HepG2 (cell line): ENCODE measurements at regions not wholly inside any gene's neighbourhood (a gene's known extent, or its start where the extent isn't known, plus 50 kb on each side); places are given as distances from the start of the nearest gene placed in this dataset.

Experiments used
- ATAC-seq: fragments of 200-7000 bp; cut with Tn5 transposase; 3 replicates; pipeline ENCODE4 v1.9.1; 2020; ENCODE audit warnings: mild to moderate bottlenecking, moderate library complexity
- BruUV-seq: library from RNA; stranded (reverse); fragments of 400-500 nt; replicated peaks from 2 replicates; lab custom pipeline; 2021; lab: Mats Ljungman, UMichigan
- CTCF ChIA-PET: fragments of 300-600 bp; formaldehyde crosslinking; extraction: SDS; loops from one replicate; lab custom pipeline; 2021; ENCODE audit warnings: low total read pairs, inconsistent platforms, low intra/inter-chr PET ratio; lab: Yijun Ruan, JAX
- POLR2A ChIA-PET: fragments of 350-600 bp; sonication (Branson Sonifier 250); formaldehyde crosslinking; loops from one replicate; lab custom pipeline; 2020; ENCODE audit warnings: antibody characterized with exemption, inconsistent platforms; lab: Yijun Ruan, JAX
- DNase-seq: peaks from one replicate; pipeline ENCODE4 v3.0.0-alpha.2; 2015; ENCODE audit warnings: low spot score
- FAIRE-seq: peaks from 3 replicates; lab custom pipeline; 2011; peaks lifted over from hg19 to GRCh38; lab: Jason Lieb, UNC
- H2AFZ ChIP-seq: one replicate; pipeline ENCODE4 v1.6.1; 2011; ENCODE audit warnings: low read length, inconsistent platforms
- H3K27ac ChIP-seq: fragments of 300-600 bp; 3 replicates; pipeline ENCODE4 v1.8.0; 2011; ENCODE audit warnings: mixed run types, mild to moderate bottlenecking, mixed read lengths, low read length, inconsistent platforms; ENCODE audit not compliant: insufficient read depth; ENCODE audit errors: extremely low read length
- H3K27me3 ChIP-seq, 2 experiments: fragments of 200-600 bp in 1 of 2; 2 replicates in 1 of 2; 3 replicates in 1 of 2; pipeline versions ENCODE4 v1.6.0 to v1.8.0; 2011; ENCODE audit warnings: low read length in 2 of 2, mild to moderate bottlenecking in 2 of 2, moderate library complexity in 2 of 2, inconsistent platforms in 1 of 2; ENCODE audit not compliant: insufficient read depth in 2 of 2, control insufficient read depth in 1 of 2
- H3K36me3 ChIP-seq, 2 experiments: fragments of 200-600 bp in 1 of 2; replicated peaks in 1 of 2; 2 replicates in 1 of 2; 3 replicates in 1 of 2; pipeline versions ENCODE4 v1.5.1 to v1.8.0; 2011; ENCODE audit warnings: low read length in 2 of 2, inconsistent platforms in 1 of 2; ENCODE audit not compliant: insufficient read depth in 2 of 2, control insufficient read depth in 1 of 2
- H3K4me1 ChIP-seq: 2 replicates; pipeline ENCODE4 v1.5.1; 2012; ENCODE audit warnings: low read length, inconsistent platforms; ENCODE audit not compliant: insufficient read depth
- H3K4me2 ChIP-seq: 2 replicates; pipeline ENCODE4 v1.6.0; 2011; ENCODE audit warnings: low read depth, low read length, inconsistent platforms
- H3K4me3 ChIP-seq, 3 experiments: fragments of 200-600 bp in 1 of 3; sonication (generic), shearing (Covaris generic) in 1 of 3; replicated peaks in 1 of 3; 2 replicates each; pipeline ENCODE4 v1.5.1; 2011 to 2016; ENCODE audit warnings: low read length in 3 of 3, inconsistent platforms in 2 of 3, low read depth in 2 of 3, mild to moderate bottlenecking in 2 of 3, control low read depth in 1 of 3, mixed read lengths in 1 of 3; ENCODE audit not compliant: insufficient read depth in 1 of 3
- H3K79me2 ChIP-seq: one replicate; pipeline ENCODE4 v1.6.1; 2011; ENCODE audit warnings: low read length, inconsistent platforms; ENCODE audit not compliant: insufficient read depth
- H3K9ac ChIP-seq: 2 replicates; pipeline ENCODE4 v1.6.0; 2011; ENCODE audit warnings: mild to moderate bottlenecking, low read depth, low read length, inconsistent platforms; ENCODE audit not compliant: insufficient read depth
- H3K9me3 ChIP-seq: 2 replicates; pipeline ENCODE4 v1.5.1; 2012; ENCODE audit warnings: mild to moderate bottlenecking, low read length
- H4K20me1 ChIP-seq: 2 replicates; pipeline ENCODE4 v1.6.0; 2011; ENCODE audit warnings: inconsistent platforms, mild to moderate bottlenecking, low read length, moderate library complexity; ENCODE audit not compliant: insufficient read depth
- FIP1L1 ChIP-seq: fragments of 200-400 bp; formaldehyde crosslinking; IDR thresholded peaks from 2 replicates; pipeline ENCODE4 v1.6.1; 2018; ENCODE audit warnings: low read depth, mild to moderate bottlenecking, low read length, moderate library complexity, borderline replicate concordance; ENCODE audit not compliant: insufficient read depth
- PHB2 ChIP-seq: fragments of 450-650 bp; IDR thresholded peaks from 2 replicates; pipeline ENCODE4 v1.6.1; 2018; ENCODE audit not compliant: partially characterized antibody
- ZFP41 ChIP-seq: sonication (generic); formaldehyde crosslinking; IDR thresholded peaks from 2 replicates; pipeline ENCODE4 v1.4.0; 2020; ENCODE audit warnings: mild to moderate bottlenecking, missing genetic modification reagents, borderline replicate concordance
- WGBS: methylation state at CpG from one replicate; pipeline ENCODE4 v1.1.6; 2017; ENCODE audit warnings: low lambda C conversion rate; 5-methylcytosine and 5-hydroxymethylcytosine counted together
- in situ Hi-C: cut with HindIII; loops from 2 replicates; pipeline ENCODE4 v1.10.0; 2017; ENCODE audit warnings: low pct_unique_long_range_greater_than_20kb; ENCODE audit not compliant: extremely low pct_ligation_motif_present
- intact Hi-C: fragments of 100-400 bp; cut with micrococcal nuclease; formaldehyde crosslinking; loops from one replicate; pipeline ENCODE4 v1.10.0; 2022; ENCODE audit not compliant: unreplicated experiment
- TF ChIP-seq, protein P1 (sequence below): sonication (generic); formaldehyde crosslinking; IDR thresholded peaks from 2 replicates; pipeline ENCODE4 v1.5.0; 2020; ENCODE audit warnings: missing genetic modification reagents
- TF ChIP-seq, protein P2 (sequence below): fragments of 450-650 bp; IDR thresholded peaks from 2 replicates; pipeline ENCODE4 v1.6.1; 2017
- TF ChIP-seq, protein P3 (sequence below): sonication (generic); formaldehyde crosslinking; conservative IDR thresholded peaks from 2 replicates; pipeline ENCODE4 v1.4.0; 2020; ENCODE audit warnings: mild to moderate bottlenecking, missing genetic modification reagents, moderate library complexity
- TF ChIP-seq, protein P4 (sequence below): sonication (generic); formaldehyde crosslinking; IDR thresholded peaks from 2 replicates; pipeline ENCODE4 v1.5.0; 2020; ENCODE audit warnings: missing genetic modification reagents, mild to moderate bottlenecking, borderline replicate concordance

DNA sequence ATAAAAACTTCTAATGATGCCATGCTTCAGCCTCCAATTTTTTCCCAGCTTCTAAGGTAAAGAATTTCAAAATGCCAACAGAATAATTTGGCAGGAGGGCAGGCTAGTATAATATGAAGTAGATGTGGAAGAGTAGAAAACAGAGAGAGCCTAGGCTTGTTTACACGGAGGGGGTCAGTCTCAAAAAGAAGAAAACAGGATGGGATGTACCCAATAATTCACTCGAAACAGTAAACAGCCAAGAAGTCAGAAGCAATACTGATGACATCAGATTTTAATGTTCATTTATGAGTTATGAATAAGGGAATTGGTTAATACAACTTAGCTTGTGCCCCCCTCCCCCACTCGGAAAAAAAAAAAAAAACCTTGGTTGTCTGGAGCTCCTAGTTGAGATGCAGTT lies 422.5 kb downstream of the FOXO1 start:
- Histone ChIP-seq H3K9ac (no peak overlapping the region), H3K9me3 (no peaks in the 10 kb centered on the region), H3K4me3 (no peak overlapping the region), H3K27ac (no peak overlapping the region), H2AFZ (no peak overlapping the region), H4K20me1 (no peaks in the 10 kb centered on the region), H3K4me2 (no peak overlapping the region), H3K36me3 (no peaks in the 10 kb centered on the region), H3K27me3 (no peaks in the 10 kb centered on the region; a peak in 1 of 5 replicates), H3K79me2 (no peaks in the 10 kb centered on the region), H3K4me1 (no peaks in the 10 kb centered on the region)
- ChIA-PET POLR2A (no interaction called here), CTCF (no interaction called here)
- intact Hi-C loops (no loop called here), in situ Hi-C loops (no loop called here)
- DNase-seq (no peak), FAIRE-seq (no peak), ATAC-seq (no peak)
- WGBS: 8% methylated on average over 3 of the region's 3 CpGs
- TF ChIP-seq, protein P1, sequence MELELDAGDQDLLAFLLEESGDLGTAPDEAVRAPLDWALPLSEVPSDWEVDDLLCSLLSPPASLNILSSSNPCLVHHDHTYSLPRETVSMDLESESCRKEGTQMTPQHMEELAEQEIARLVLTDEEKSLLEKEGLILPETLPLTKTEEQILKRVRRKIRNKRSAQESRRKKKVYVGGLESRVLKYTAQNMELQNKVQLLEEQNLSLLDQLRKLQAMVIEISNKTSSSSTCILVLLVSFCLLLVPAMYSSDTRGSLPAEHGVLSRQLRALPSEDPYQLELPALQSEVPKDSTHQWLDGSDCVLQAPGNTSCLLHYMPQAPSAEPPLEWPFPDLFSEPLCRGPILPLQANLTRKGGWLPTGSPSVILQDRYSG (CRISPR knock-in tag): no peak
- TF ChIP-seq, protein P2, sequence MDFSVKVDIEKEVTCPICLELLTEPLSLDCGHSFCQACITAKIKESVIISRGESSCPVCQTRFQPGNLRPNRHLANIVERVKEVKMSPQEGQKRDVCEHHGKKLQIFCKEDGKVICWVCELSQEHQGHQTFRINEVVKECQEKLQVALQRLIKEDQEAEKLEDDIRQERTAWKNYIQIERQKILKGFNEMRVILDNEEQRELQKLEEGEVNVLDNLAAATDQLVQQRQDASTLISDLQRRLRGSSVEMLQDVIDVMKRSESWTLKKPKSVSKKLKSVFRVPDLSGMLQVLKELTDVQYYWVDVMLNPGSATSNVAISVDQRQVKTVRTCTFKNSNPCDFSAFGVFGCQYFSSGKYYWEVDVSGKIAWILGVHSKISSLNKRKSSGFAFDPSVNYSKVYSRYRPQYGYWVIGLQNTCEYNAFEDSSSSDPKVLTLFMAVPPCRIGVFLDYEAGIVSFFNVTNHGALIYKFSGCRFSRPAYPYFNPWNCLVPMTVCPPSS: no peak
- TF ChIP-seq FIP1L1 (no peak), PHB2 (no peak), ZFP41 (no peak)
- TF ChIP-seq, protein P3, sequence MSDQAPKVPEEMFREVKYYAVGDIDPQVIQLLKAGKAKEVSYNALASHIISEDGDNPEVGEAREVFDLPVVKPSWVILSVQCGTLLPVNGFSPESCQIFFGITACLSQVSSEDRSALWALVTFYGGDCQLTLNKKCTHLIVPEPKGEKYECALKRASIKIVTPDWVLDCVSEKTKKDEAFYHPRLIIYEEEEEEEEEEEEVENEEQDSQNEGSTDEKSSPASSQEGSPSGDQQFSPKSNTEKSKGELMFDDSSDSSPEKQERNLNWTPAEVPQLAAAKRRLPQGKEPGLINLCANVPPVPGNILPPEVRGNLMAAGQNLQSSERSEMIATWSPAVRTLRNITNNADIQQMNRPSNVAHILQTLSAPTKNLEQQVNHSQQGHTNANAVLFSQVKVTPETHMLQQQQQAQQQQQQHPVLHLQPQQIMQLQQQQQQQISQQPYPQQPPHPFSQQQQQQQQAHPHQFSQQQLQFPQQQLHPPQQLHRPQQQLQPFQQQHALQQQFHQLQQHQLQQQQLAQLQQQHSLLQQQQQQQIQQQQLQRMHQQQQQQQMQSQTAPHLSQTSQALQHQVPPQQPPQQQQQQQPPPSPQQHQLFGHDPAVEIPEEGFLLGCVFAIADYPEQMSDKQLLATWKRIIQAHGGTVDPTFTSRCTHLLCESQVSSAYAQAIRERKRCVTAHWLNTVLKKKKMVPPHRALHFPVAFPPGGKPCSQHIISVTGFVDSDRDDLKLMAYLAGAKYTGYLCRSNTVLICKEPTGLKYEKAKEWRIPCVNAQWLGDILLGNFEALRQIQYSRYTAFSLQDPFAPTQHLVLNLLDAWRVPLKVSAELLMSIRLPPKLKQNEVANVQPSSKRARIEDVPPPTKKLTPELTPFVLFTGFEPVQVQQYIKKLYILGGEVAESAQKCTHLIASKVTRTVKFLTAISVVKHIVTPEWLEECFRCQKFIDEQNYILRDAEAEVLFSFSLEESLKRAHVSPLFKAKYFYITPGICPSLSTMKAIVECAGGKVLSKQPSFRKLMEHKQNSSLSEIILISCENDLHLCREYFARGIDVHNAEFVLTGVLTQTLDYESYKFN (CRISPR knock-in tag): no peak
- TF ChIP-seq, protein P4, sequence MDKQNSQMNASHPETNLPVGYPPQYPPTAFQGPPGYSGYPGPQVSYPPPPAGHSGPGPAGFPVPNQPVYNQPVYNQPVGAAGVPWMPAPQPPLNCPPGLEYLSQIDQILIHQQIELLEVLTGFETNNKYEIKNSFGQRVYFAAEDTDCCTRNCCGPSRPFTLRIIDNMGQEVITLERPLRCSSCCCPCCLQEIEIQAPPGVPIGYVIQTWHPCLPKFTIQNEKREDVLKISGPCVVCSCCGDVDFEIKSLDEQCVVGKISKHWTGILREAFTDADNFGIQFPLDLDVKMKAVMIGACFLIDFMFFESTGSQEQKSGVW (CRISPR knock-in tag): no peak
- BruUV-seq: no TSS peak
